Activated T-cell treated with anti-CD3 and anti-CD28 coated beads for 48 hours (primary cell): ENCODE measurements at regions not wholly inside any gene's neighbourhood (a gene's known extent, or its start where the extent isn't known, plus 50 kb on each side); places are given as distances from the start of the nearest gene placed in this dataset.
"Not testable (repeated sequence)": the region's sequence is repeated elsewhere in the genome, so short reads cannot be mapped to it uniquely, and the experiment has no call there.

Source experiments
- DNase-seq: peaks from one replicate; pipeline ENCODE4 v3.0.0-alpha.2; 2020; ENCODE audit warnings: low read depth

- DNase-seq = no peak
These were observed 81.9 kb upstream of the PTPN1 start for GRCh38 chr20:50428097-50428828.

DNA sequence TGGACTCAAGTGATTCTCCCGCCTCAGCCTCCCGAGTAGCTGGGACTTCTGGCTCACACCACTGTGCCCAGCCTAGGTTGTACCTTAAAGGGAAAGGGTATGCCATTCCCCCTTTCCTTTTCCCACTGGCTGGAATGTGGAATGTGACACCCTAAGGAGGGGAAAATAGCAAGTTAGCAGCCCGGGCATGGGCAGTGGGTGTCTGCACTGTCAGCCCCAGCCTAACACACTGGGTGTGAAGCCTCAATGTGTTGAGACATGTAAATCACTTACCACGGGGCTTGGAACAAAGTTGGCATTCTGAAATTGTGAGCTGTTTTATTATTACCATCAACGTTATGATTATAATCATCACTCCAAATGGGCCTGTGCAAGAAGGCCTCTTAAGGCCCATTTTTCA, 80.8 kb upstream of the PTPN1 start:
- DNase-seq = no peak

DNA sequence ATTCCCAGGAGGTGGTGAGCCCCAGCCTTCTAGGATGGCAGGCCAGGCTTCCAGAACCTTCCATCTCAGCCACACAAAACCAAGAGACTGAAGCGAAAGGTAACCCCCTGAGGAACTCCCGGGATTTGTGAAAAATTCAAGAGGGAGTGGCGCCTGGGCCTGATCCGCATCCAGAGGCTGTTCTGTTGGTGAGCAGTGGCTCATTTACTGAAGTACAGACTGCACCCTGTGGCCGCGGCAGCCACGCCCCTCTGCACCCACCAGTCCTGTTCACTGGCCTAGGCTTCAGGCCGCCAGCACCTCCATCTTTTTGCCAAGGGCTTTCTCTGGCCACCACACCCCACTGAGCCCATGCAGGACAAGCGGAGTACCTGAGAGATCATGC, 79.1 kb upstream of the PTPN1 start:
- DNase-seq = no peak

DNA sequence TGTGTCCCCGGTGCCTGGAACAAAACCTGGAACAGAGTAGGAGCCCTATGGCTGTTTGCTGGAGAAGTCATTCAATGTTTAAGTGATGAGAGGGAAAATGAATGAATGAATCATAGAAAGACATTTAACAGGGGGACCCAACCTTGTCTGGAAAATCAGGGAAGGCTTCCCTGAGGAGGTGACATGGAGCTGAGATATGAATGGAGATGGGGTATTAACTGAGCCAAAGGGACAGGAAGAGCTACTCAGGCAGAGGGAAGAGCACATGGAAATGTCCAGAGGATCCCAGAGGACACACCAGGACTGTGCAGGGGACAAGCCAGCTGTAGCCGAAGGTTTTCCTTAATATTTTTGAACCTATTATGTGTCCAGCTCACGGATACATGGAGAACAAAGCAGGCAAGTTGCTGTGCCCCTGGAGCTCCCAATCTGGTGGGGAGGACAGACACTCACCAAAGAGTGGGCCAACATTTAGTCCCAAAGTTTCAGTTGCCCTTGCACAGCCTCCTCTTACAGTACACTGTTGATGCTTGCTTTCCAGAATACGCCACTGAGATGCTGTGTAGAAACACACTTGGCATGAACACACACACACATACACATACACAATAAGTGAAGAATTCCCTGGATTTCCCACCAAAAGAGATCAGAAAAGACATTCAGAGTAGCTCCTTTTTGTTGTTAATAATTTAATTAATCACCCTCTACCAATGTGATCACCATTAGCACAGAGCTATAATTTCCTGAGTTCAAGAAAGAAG, 77.0 kb upstream of the PTPN1 start:
- no peak for DNase-seq

- no peak for DNase-seq
These were observed 75.9 kb upstream of the PTPN1 start for GRCh38 chr20:50434321-50434652.

GRCh38 chr20:50434653-50435396, 75.4 kb upstream of the PTPN1 start:
- DNase-seq = no peak

GRCh38 chr20:50435397-50436051, 74.7 kb upstream of the PTPN1 start:
- no peak for DNase-seq

- no peak for DNase-seq
These were observed 74.0 kb upstream of the PTPN1 start for GRCh38 chr20:50436052-50436656.

- no peak for DNase-seq
These were observed 73.5 kb upstream of the PTPN1 start for GRCh38 chr20:50436696-50437095.

GRCh38 chr20:50438986-50439407, 71.2 kb upstream of the PTPN1 start:
- DNase-seq = peak; percentile 53

GRCh38 chr20:50439539-50440453, 70.4 kb upstream of the PTPN1 start:
- no peak for DNase-seq

GRCh38 chr20:50442512-50442911, 67.7 kb upstream of the PTPN1 start:
- no peak for DNase-seq

DNA sequence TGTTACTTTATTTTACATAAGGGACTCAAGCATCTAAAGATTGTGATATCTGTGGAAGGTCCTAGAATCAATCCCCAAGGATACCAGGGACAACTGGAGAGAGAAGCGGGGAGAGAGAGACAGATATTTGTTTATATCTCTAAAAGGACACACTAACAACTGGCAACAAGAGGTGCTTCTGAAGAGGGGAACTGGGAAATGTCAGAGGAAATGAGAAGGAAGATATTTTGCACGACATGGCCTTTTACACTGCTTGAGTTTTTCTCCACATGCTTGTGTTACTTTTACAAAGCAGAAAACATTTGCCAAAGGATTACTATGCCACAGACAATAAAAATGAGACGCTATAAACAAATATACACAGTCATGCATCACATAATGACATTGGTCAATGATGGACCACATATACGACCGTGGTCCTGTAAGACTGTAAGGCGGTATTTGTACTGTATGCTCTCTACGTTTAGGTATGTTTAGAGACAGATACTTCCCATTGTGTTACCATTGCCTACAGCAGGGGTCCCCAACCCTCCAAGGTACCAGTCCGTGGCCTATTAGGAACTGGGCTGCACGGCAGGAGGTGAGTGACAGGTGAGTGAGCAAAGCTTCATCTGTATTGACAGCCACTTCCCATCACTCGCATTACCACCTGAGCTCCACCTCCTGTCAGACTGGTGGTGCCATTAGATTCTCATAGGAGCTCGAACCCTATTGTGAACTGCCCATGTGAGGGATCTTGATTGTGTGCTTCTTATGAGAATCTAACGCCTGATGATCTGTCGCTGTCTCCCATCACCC, 64.6 kb upstream of the PTPN1 start:
- no peak for DNase-seq

- DNase-seq = no peak
These were observed 63.7 kb upstream of the PTPN1 start for GRCh38 chr20:50446351-50447101.

DNA sequence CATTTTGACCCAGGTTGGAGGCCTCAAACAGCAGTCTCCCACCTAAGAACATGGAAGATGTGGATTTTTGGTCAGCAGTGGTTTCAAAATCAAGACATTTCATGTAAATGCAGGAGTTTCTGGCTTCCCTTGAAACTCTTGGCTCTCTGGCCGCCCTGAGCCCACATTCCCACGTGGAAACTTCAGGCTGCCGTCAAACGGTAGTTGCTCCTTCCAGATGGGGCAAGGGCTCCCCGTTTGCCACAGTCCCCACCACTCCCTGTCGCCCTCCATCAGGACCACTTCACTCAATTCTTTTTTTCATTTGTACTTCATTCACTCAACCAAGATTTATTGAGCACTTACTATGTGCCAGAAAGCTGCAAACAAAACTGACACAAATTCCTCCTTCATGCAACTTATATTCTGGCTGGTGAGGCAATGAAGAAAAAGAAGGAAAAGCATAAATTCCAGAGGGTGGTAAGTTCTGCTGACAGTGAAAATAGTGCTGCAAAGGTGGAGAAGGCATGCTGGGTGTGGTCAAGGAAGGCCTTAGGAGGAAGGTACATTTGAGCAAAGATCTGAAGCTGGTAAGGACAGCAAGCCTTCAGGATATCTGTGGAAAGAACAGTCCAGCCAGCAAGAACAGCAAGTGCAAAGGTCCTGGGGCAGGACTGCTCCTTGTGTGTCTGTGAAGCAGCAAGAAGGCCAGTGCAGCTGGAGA, 62.9 kb upstream of the PTPN1 start:
- no peak for DNase-seq

- DNase-seq = no peak
These were observed 62.4 kb upstream of the PTPN1 start for GRCh38 chr20:50447817-50448216.

GRCh38 chr20:50448625-50449403, 61.4 kb upstream of the PTPN1 start:
- not testable (repeated sequence) for DNase-seq
